T-cell (primary cell): ENCODE measurements at regions not wholly inside any gene's neighbourhood (a gene's known extent, or its start where the extent isn't known, plus 50 kb on each side); places are given as distances from the start of the nearest gene placed in this dataset.

Experiments
- ATAC-seq, 4 experiments: fragments of 200-7000 bp in 3 of 4; fragments of 150-1000 bp in 1 of 4; cut with Tn5 transposase; replicated peaks in 1 of 4; 1 replicate in 3 of 4; 2 replicates in 1 of 4; pipeline ENCODE4 v1.10.0; 2021; ENCODE audit warnings: moderate library complexity in 3 of 4, mild to moderate bottlenecking in 2 of 4, moderate number of reproducible peaks in 1 of 4
- CTCF ChIA-PET, 2 donors: fragments of 300-600 bp; sonication (Branson Sonifier 250); formaldehyde crosslinking; loops; one replicate each; lab custom pipeline; 2022; ENCODE audit warnings: antibody characterized with exemption in 2 of 2; lab: Charles Lee
- POLR2A ChIA-PET, 2 donors: fragments of 300-600 bp; sonication (Branson Sonifier 250); formaldehyde crosslinking; loops; one replicate each; lab custom pipeline; 2022; ENCODE audit warnings: antibody characterized with exemption in 2 of 2; lab: Charles Lee
- DNase-seq, 35 experiments: peaks; one replicate each; pipeline versions ENCODE4 v3.0.0 to v3.0.0-alpha.2; 2013 to 2023
- H3K27ac ChIP-seq: one replicate; pipeline ENCODE4 v1.5.1; 2013; ENCODE audit warnings: low read length
- H3K27me3 ChIP-seq, 2 experiments: replicated peaks in 1 of 2; 1 replicate in 1 of 2; 2 replicates in 1 of 2; pipeline versions ENCODE4 v1.6.1 to v1.7.0; 2013; ENCODE audit warnings: low read length in 1 of 2, mixed read lengths in 1 of 2; ENCODE audit not compliant: control insufficient read depth in 2 of 2, insufficient read depth in 2 of 2; ENCODE audit errors: extremely low read depth in 1 of 2
- H3K36me3 ChIP-seq, 2 donors: 1 replicate in 1 of 2; 2 replicates in 1 of 2; pipeline versions ENCODE4 v1.6.1 to v1.7.0; 2013; ENCODE audit warnings: low read length in 1 of 2; ENCODE audit not compliant: control insufficient read depth in 2 of 2, insufficient read depth in 1 of 2; ENCODE audit errors: extremely low read depth in 1 of 2
- H3K4me1 ChIP-seq, 2 experiments: 1 replicate in 1 of 2; 2 replicates in 1 of 2; pipeline versions ENCODE4 v1.6.1 to v1.7.0; 2013; ENCODE audit warnings: low read length in 2 of 2, mixed read lengths in 1 of 2; ENCODE audit not compliant: insufficient read depth in 2 of 2, control insufficient read depth in 1 of 2; ENCODE audit errors: extremely low read depth in 1 of 2
- H3K4me3 ChIP-seq, 2 donors: 1 replicate in 1 of 2; 2 replicates in 1 of 2; pipeline versions ENCODE4 v1.5.1 to v1.7.0; 2013; ENCODE audit warnings: mild to moderate bottlenecking in 2 of 2, low read length in 1 of 2, moderate library complexity in 1 of 2; ENCODE audit not compliant: control insufficient read depth in 1 of 2; ENCODE audit errors: extremely low read depth in 1 of 2
- H3K9me3 ChIP-seq: 2 replicates; pipeline ENCODE4 v1.7.0; 2013
- H3K27ac Mint-ChIP-seq, 2 donors: one replicate each; pipeline ENCODE4 v1.8.0; 2020 to 2021; ENCODE audit warnings: mild to moderate bottlenecking in 2 of 2, mixed read lengths in 2 of 2
- H3K27me3 Mint-ChIP-seq, 2 donors: one replicate each; pipeline ENCODE4 v1.8.0; 2021 to 2022; ENCODE audit warnings: mixed read lengths in 2 of 2
- H3K36me3 Mint-ChIP-seq: one replicate; pipeline ENCODE4 v1.8.0; 2021; ENCODE audit warnings: mixed read lengths
- H3K4me1 Mint-ChIP-seq, 3 donors: one replicate each; pipeline ENCODE4 v1.8.0; 2020 to 2022; ENCODE audit warnings: mixed read lengths in 3 of 3, mild to moderate bottlenecking in 1 of 3
- H3K4me3 Mint-ChIP-seq, 3 donors: one replicate each; pipeline ENCODE4 v1.8.0; 2020 to 2022; ENCODE audit warnings: mild to moderate bottlenecking in 3 of 3, mixed read lengths in 3 of 3, moderate library complexity in 3 of 3
- H3K9me3 Mint-ChIP-seq, 3 donors: one replicate each; pipeline ENCODE4 v1.8.0; 2020 to 2022; ENCODE audit warnings: mixed read lengths in 3 of 3
- WGBS: methylation state at CpG from one replicate; pipeline ENCODE4 v1.1.5; 2013; ENCODE audit warnings: missing lambda C conversion rate; ENCODE audit not compliant: insufficient coverage; 5-methylcytosine and 5-hydroxymethylcytosine counted together

DNA sequence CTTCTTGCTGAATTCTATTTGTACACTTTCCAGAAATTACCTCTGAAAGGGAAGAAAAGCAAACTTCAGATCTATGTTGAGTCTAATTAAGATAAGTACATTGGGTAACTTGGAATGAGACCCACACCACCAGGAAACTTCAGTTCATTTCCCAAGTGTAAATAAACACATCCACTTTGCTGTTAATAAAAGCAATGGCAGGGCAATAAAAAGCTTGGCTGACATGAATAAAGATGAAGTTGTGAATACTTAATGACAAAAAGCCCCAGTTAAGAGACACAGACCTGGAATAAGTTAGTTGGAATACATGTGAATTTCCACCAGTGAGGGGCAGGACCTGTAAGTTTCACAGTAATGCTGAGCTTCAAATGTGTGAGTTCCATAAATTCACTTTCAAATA, 83.3 kb downstream of the MEX3B start:
- CTCF ChIA-PET, result no interaction called here
- Histone ChIP-seq H3K27ac (no peak overlapping the region), H3K4me3 (no peak overlapping the region), H3K27me3 (no peaks in the 10 kb centered on the region), H3K9me3 (no peaks in the 10 kb centered on the region), H3K4me1 (no peaks in the 10 kb centered on the region), H3K36me3 (no peaks in the 10 kb centered on the region)
- Mint-ChIP-seq H3K4me1 (no peaks in the 10 kb centered on the region), H3K36me3 (no peaks in the 10 kb centered on the region), H3K27ac (no peak overlapping the region), H3K27me3 (peaks cover 4 to 13% of the 10 kb centered on the region in 2 donors), H3K9me3 (no peaks in the 10 kb centered on the region), H3K4me3 (no peak overlapping the region)
- POLR2A ChIA-PET, result no interaction called here
- ATAC-seq (no peak), DNase-seq (no peak)

DNA sequence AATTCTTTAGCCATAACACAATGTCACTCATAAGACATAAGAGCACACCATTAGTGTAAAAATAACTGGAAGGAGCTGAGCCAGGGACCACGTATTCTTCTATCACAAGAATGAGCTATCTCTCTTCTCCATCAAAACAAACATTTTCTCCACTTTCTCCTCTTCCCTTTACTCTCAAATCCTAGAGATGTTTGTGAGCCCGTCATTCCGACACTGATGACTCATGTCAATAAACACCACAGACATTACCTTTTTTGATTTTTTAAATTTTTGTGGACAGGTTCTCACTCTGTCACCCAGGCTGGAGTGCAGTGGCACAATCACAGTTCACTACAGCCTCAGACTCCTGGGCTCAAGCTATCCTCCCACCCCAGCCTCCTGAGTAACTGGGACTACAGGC, 86.6 kb downstream of the MEX3B start:
- Mint-ChIP-seq H3K4me3 (no peak overlapping the region), H3K27ac (no peak overlapping the region), H3K36me3 (no peaks in the 10 kb centered on the region), H3K27me3 (peaks cover 4 to 13% of the 10 kb centered on the region in 2 donors), H3K4me1 (no peaks in the 10 kb centered on the region), H3K9me3 (no peaks in the 10 kb centered on the region)
- H3K4me3 ChIP-seq, result no peak overlapping the region
- H3K36me3 ChIP-seq, result no peaks in the 10 kb centered on the region
- WGBS, result 86% methylated on average over 1 of the region's 3 CpGs
- CTCF ChIA-PET, result no interaction called here
- H3K4me1 ChIP-seq, result no peaks in the 10 kb centered on the region
- H3K9me3 ChIP-seq, result no peaks in the 10 kb centered on the region
- H3K27ac ChIP-seq, result no peak overlapping the region
- no peak for ATAC-seq
- POLR2A ChIA-PET, result no interaction called here
- peaks cover 0 to 3% of the 10 kb centered on the region in 2 experiments for H3K27me3 ChIP-seq
- DNase-seq, result no peak

DNA sequence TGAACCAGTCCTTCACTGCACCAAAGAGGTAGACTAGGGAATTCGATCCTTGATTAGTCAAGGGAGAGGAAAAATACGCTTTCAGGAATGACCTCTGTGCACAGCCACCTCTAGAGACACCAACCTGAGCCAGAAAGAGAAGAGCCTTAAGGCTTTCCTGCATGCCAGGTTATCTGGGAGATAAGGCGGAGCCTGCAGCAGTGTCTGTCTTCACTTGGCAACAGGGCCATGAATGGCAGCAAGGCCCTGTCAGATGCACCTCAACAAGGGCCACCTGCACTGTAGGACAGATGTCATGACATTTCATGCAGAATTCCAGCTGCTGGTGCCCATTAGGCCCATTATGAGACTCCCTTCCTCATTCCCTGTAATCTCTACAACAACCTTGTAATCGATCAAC, 88.1 kb downstream of the MEX3B start:
- H3K9me3 Mint-ChIP-seq, result no peaks in the 10 kb centered on the region
- H3K27me3 ChIP-seq, result peaks cover 0 to 3% of the 10 kb centered on the region in 2 experiments
- H3K36me3 Mint-ChIP-seq, result no peaks in the 10 kb centered on the region
- no peaks in the 10 kb centered on the region for H3K36me3 ChIP-seq
- no peak overlapping the region for H3K4me3 ChIP-seq
- ChIA-PET CTCF (no interaction called here), POLR2A (no interaction called here)
- H3K27ac Mint-ChIP-seq, result no peak overlapping the region
- ATAC-seq (no peak), DNase-seq (no peak)
- no peak overlapping the region for H3K27ac ChIP-seq
- H3K4me3 Mint-ChIP-seq, result no peak overlapping the region
- 86% methylated on average over 2 of the region's 4 CpGs for WGBS
- no peaks in the 10 kb centered on the region for H3K4me1 ChIP-seq
- no peaks in the 10 kb centered on the region for H3K9me3 ChIP-seq
- peaks cover 3 to 4% of the 10 kb centered on the region in 2 donors for H3K27me3 Mint-ChIP-seq
- H3K4me1 Mint-ChIP-seq, result no peaks in the 10 kb centered on the region

DNA sequence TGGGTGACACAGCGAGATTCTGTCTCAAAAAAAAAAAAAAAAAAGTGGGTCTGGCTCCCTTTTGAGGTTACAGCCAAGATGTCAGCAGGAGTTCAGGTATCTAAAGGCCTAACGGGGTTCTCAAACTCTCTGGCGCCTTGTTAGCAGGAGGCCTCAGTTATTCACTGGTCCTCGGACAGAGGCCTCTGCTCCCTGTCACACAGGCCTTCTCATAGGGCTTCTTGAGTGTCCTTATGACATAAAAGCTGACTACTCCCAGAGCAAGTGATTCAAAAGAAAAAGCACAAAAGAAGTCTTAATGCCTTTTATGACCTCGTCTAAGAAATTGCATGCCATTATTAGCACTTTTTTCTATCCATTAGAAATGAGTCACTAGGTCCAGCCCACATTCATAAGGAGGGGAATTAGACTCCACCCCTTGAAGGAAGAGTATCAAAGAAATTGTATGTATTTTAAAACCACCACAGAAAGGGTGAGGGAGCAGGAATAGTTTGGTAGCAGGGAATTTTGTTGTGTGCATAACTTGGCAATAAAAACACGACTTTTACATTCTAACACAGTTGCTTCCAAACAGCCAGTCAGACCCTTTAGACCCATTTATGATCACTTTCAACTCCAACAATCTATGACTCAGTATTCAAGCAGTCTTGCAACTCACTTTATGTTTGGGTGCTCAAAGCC, 90.3 kb downstream of the MEX3B start:
- Histone ChIP-seq H3K27ac (no peak overlapping the region), H3K4me3 (no peak overlapping the region), H3K27me3 (peaks cover 0 to 6% of the 10 kb centered on the region in 2 experiments), H3K4me1 (no peaks in the 10 kb centered on the region), H3K36me3 (no peaks in the 10 kb centered on the region), H3K9me3 (no peaks in the 10 kb centered on the region)
- no peaks in the 10 kb centered on the region for H3K9me3 Mint-ChIP-seq
- no peaks in the 10 kb centered on the region for H3K4me1 Mint-ChIP-seq
- no peak overlapping the region for H3K4me3 Mint-ChIP-seq
- no peak overlapping the region for H3K27ac Mint-ChIP-seq
- no peaks in the 10 kb centered on the region for H3K36me3 Mint-ChIP-seq
- 76% methylated on average over 4 of the region's 6 CpGs for WGBS
- CTCF ChIA-PET, result no interaction called here
- POLR2A ChIA-PET, result no interaction called here
- peaks cover 4 to 5% of the 10 kb centered on the region in 2 donors for H3K27me3 Mint-ChIP-seq
- ATAC-seq (no peak), DNase-seq (no peak)

DNA sequence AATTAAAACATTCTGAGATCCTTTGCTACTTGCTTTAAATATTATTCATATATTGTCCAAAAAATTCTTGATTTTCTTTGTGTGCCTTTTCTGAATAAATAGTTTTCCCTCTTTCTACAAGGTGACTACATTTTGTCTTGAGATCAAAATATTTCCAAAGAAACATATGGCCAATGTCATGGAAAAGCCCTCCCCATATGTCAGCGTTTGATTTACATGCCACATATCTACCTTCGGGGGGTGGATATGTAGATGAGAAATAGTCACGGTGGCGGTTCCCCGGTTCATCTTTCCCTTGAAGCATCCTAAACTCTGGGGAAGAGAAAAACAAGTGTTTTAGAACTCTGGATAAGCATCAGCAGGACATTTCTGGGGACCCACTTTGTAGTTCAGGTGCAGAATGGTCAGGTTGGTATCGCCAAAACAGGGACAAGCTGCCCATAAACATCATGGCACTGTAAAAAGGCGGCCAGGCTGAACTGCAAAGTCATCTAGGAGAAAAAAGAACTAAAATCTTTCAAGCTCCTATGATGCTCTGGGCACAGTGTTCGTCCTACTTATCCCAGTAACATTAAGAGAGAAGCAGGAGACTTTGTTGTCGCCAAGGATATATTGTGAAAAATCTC, 91.5 kb downstream of the MEX3B start:
- DNase-seq, result no peak
- no CpG with 5 or more reads among the region's 9 CpGs for WGBS
- Histone ChIP-seq H3K4me1 (no peaks in the 10 kb centered on the region), H3K4me3 (no peak overlapping the region), H3K36me3 (no peaks in the 10 kb centered on the region), H3K27me3 (peaks cover 0 to 6% of the 10 kb centered on the region in 2 experiments), H3K9me3 (no peaks in the 10 kb centered on the region), H3K27ac (no peak overlapping the region)
- H3K4me1 Mint-ChIP-seq, result no peaks in the 10 kb centered on the region
- peaks cover 4 to 5% of the 10 kb centered on the region in 2 donors for H3K27me3 Mint-ChIP-seq
- no peak for ATAC-seq
- H3K9me3 Mint-ChIP-seq, result no peaks in the 10 kb centered on the region
- H3K4me3 Mint-ChIP-seq, result no peak overlapping the region
- POLR2A ChIA-PET, result no interaction called here
- CTCF ChIA-PET, result no interaction called here
- H3K27ac Mint-ChIP-seq, result no peak overlapping the region
- H3K36me3 Mint-ChIP-seq, result no peaks in the 10 kb centered on the region

DNA sequence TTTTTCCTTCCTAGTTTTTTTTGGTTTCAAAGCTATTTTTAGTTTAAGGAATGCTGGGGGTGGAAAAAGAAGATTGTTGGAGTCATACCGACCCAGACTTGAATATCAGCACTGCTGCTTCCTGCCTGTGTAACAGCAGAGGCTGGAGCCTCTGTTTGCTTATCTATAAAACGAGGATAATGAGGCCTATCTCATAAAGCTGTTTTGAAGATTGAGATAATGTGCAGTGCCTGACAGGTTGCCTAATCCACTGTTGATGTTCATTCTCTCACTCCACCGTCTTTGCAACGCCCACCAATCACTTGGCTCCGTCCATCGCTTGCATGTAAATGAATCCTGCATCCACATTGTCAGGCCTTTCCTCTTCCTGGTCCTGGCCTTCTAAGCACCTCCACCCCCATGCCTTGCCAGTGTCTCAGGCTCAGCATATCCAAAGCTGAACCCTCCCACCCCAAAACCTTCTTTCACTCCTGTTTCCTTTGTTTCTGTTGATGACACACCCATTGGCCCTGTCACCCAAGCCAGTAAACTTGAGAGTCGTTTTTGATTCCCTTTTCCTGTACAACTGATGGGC, 94.9 kb downstream of the MEX3B start:
- Mint-ChIP-seq H3K27ac (no peak overlapping the region), H3K36me3 (no peaks in the 10 kb centered on the region), H3K4me1 (no peaks in the 10 kb centered on the region), H3K9me3 (no peaks in the 10 kb centered on the region), H3K27me3 (peaks cover 6 to 7% of the 10 kb centered on the region in 2 donors), H3K4me3 (no peak overlapping the region)
- Histone ChIP-seq H3K4me3 (no peak overlapping the region), H3K27me3 (peaks cover 0 to 6% of the 10 kb centered on the region in 2 experiments), H3K36me3 (no peaks in the 10 kb centered on the region), H3K9me3 (no peaks in the 10 kb centered on the region), H3K27ac (no peak overlapping the region), H3K4me1 (no peaks in the 10 kb centered on the region)
- ATAC-seq, result no peak
- ChIA-PET CTCF (no interaction called here), POLR2A (no interaction called here)
- no peak for DNase-seq
- 73% methylated on average over 6 of the region's 7 CpGs for WGBS
